ENCODE measurements at regions not wholly inside any gene's neighbourhood (a gene's known extent, or its start where the extent isn't known, plus 50 kb on each side); places are given as distances from the start of the nearest gene placed in this dataset.

GRCh38 chr13:89082623-89083022, 1411.5 kb downstream of the SLITRK5 start:
- TF ChIP-seq CTCF (IDR thresholded peaks at IDR 0.05; ENCODE audit: insufficient read depth, low read length): no peak
- TF ChIP-seq REST (IDR thresholded peaks at IDR 0.05; ENCODE audit: insufficient replicate concordance, low read depth): no peak
- TF ChIP-seq POLR2AphosphoS5 (IDR thresholded peaks at IDR 0.05; ENCODE audit: low read depth): no peak
- TF ChIP-seq SPI1 (IDR thresholded peaks at IDR 0.05; ENCODE audit: borderline replicate concordance, low read depth): no peak
